NCI-H2171 (cell line): ENCODE measurements at regions not wholly inside any gene's neighbourhood (a gene's known extent, or its start where the extent isn't known, plus 50 kb on each side); places are given as distances from the start of the nearest gene placed in this dataset.

Experiments used
- DNase-seq: peaks from one replicate; lab custom pipeline; 2025; lab: John Stamatoyannopoulos, UW

GRCh38 chr3:7913283-7913682 lies 588.3 kb upstream of the LMCD1 start:
- no peak for DNase-seq

- DNase-seq, result no peak
Observed at GRCh38 chr3:7915356-7915755, 586.3 kb upstream of the LMCD1 start.

- no peak for DNase-seq
Observed at GRCh38 chr3:7917443-7918151, 584.0 kb upstream of the LMCD1 start.

GRCh38 chr3:7920211-7920610 lies 581.4 kb upstream of the LMCD1 start:
- DNase-seq, result no peak

GRCh38 chr3:7924228-7924627 lies 577.4 kb upstream of the LMCD1 start:
- no peak for DNase-seq

- DNase-seq, result no peak
Observed at GRCh38 chr3:7927015-7927414, 574.6 kb upstream of the LMCD1 start.

GRCh38 chr3:7927864-7928263 lies 573.8 kb upstream of the LMCD1 start:
- DNase-seq, result no peak

GRCh38 chr3:7929319-7929889 lies 572.2 kb upstream of the LMCD1 start:
- DNase-seq, result no peak

- no peak for DNase-seq
Observed at GRCh38 chr3:7934362-7934761, 567.3 kb upstream of the LMCD1 start.

- DNase-seq, result no peak
Observed at GRCh38 chr3:7947930-7948329, 553.7 kb upstream of the LMCD1 start.

GRCh38 chr3:7950890-7951289 lies 550.7 kb upstream of the LMCD1 start:
- DNase-seq, result no peak

- no peak for DNase-seq
Observed at GRCh38 chr3:7953449-7954014, 548.1 kb upstream of the LMCD1 start.

GRCh38 chr3:7957024-7957423 lies 544.6 kb upstream of the LMCD1 start:
- DNase-seq, result no peak

GRCh38 chr3:7959094-7959493 lies 542.5 kb upstream of the LMCD1 start:
- DNase-seq, result no peak

- DNase-seq, result no peak
Observed at GRCh38 chr3:7960601-7961000, 541.0 kb upstream of the LMCD1 start.

GRCh38 chr3:7962301-7962700 lies 539.3 kb upstream of the LMCD1 start:
- no peak for DNase-seq

GRCh38 chr3:7964899-7965298 lies 536.7 kb upstream of the LMCD1 start:
- DNase-seq, result no peak

GRCh38 chr3:7973006-7973405 lies 528.6 kb upstream of the LMCD1 start:
- DNase-seq, result no peak

- DNase-seq, result no peak
Observed at GRCh38 chr3:7977245-7978086, 524.2 kb upstream of the LMCD1 start.

GRCh38 chr3:7978087-7978422 lies 523.6 kb upstream of the LMCD1 start:
- no peak for DNase-seq

GRCh38 chr3:7982126-7982525 lies 519.5 kb upstream of the LMCD1 start:
- DNase-seq, result no peak

GRCh38 chr3:7999384-7999783 lies 502.2 kb upstream of the LMCD1 start:
- no peak for DNase-seq

- no peak for DNase-seq
Observed at GRCh38 chr3:8001307-8001706, 500.3 kb upstream of the LMCD1 start.
